GM18511 (cell line): ENCODE measurements at regions not wholly inside any gene's neighbourhood (a gene's known extent, or its start where the extent isn't known, plus 50 kb on each side); places are given as distances from the start of the nearest gene placed in this dataset.

Experiments
- ATAC-seq: cut with Tn5 transposase; IDR thresholded peaks from one replicate; pipeline ENCODE4 v1.9.1; 2021; ENCODE audit warnings: mild to moderate bottlenecking, moderate library complexity; ENCODE audit not compliant: unreplicated experiment

GRCh38 chr1:234870020-234870981, 258.3 kb downstream of the TOMM20 start:
- no peak for ATAC-seq

GRCh38 chr1:234869182-234870019, 259.2 kb downstream of the TOMM20 start:
- no peak for ATAC-seq

GRCh38 chr1:234868296-234869147, 258.5 kb upstream of the IRF2BP2 start:
- ATAC-seq: no peak

GRCh38 chr1:234866007-234866866, 256.3 kb upstream of the IRF2BP2 start:
- ATAC-seq: no peak

- ATAC-seq: no peak
These were observed 255.4 kb upstream of the IRF2BP2 start for GRCh38 chr1:234865171-234866006.

- no peak for ATAC-seq
These were observed 254.1 kb upstream of the IRF2BP2 start for GRCh38 chr1:234864116-234864515.

- ATAC-seq: no peak
These were observed 253.6 kb upstream of the IRF2BP2 start for GRCh38 chr1:234863551-234863971.

- ATAC-seq: no peak
These were observed 253.1 kb upstream of the IRF2BP2 start for GRCh38 chr1:234862944-234863515.

- no peak for ATAC-seq
These were observed 252.5 kb upstream of the IRF2BP2 start for GRCh38 chr1:234862360-234862943.

GRCh38 chr1:234861761-234862160, 251.8 kb upstream of the IRF2BP2 start:
- ATAC-seq: no peak

GRCh38 chr1:234861024-234861620, 251.1 kb upstream of the IRF2BP2 start:
- no peak for ATAC-seq

- no peak for ATAC-seq
These were observed 248.7 kb upstream of the IRF2BP2 start for GRCh38 chr1:234858722-234859121.

- no peak for ATAC-seq
These were observed 246.9 kb upstream of the IRF2BP2 start for GRCh38 chr1:234856845-234857245.

GRCh38 chr1:234855851-234856250, 245.9 kb upstream of the IRF2BP2 start:
- ATAC-seq: no peak

GRCh38 chr1:234854645-234855039, 244.7 kb upstream of the IRF2BP2 start:
- ATAC-seq: no peak

- no peak for ATAC-seq
These were observed 244.1 kb upstream of the IRF2BP2 start for GRCh38 chr1:234853906-234854644.

GRCh38 chr1:234852659-234853058, 242.7 kb upstream of the IRF2BP2 start:
- ATAC-seq: no peak
